GM10266 (cell line): ENCODE measurements at regions not wholly inside any gene's neighbourhood (a gene's known extent, or its start where the extent isn't known, plus 50 kb on each side); places are given as distances from the start of the nearest gene placed in this dataset.

Source experiments
- DNase-seq: peaks from one replicate; pipeline ENCODE4 v3.0.0; 2012; ENCODE audit errors: extremely low spot score
- TF ChIP-seq, protein P1 (sequence below): IDR thresholded peaks from 2 replicates; pipeline ENCODE4 v1.5.1; 2012; ENCODE audit warnings: mild to moderate bottlenecking, low read depth; ENCODE audit not compliant: control insufficient read depth, insufficient read depth; ENCODE audit errors: missing control alignments

DNA sequence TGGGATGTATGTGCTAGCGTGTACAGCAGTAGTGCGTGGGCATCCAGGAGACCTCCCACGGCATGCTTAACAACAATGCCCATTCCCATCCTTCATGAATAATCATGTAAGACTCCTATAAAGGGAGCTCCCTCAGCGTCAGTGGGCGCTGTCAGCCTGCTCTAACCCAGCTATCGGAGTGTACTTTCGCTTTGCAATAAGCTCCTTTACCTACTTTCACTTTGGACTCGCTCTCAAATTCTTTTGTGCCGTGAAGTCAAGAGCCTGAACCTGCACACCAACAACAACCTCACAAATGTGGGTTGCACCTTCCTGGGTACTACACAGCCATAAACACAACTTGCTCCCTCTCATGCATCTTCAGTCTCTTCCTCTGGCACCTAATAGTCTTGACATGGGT is 114.8 kb upstream of the PAXBP1 start:
- TF ChIP-seq, protein P1, sequence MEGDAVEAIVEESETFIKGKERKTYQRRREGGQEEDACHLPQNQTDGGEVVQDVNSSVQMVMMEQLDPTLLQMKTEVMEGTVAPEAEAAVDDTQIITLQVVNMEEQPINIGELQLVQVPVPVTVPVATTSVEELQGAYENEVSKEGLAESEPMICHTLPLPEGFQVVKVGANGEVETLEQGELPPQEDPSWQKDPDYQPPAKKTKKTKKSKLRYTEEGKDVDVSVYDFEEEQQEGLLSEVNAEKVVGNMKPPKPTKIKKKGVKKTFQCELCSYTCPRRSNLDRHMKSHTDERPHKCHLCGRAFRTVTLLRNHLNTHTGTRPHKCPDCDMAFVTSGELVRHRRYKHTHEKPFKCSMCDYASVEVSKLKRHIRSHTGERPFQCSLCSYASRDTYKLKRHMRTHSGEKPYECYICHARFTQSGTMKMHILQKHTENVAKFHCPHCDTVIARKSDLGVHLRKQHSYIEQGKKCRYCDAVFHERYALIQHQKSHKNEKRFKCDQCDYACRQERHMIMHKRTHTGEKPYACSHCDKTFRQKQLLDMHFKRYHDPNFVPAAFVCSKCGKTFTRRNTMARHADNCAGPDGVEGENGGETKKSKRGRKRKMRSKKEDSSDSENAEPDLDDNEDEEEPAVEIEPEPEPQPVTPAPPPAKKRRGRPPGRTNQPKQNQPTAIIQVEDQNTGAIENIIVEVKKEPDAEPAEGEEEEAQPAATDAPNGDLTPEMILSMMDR, result no peak
- DNase-seq, result no peak

DNA sequence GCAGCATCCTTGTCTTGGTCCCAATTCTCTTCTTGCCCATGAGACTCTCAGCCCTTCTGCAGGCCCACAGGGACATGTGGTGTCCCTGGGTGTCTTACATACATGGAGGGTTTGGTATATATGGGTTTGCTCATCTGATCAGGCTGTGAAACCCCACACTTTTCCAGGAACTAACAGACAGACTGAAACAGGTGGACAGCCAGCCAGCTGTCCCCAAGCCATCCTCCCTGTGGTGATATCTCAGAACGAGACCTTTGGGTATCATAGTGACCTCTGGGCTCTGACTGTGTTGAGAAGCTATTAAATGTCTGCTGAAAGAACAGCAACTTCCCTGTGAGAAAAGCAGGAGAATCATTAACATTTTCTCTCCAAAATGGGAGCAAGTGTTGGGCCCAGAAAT is 115.5 kb upstream of the PAXBP1 start:
- no peak for DNase-seq
- TF ChIP-seq, protein P1, result no peak

DNA sequence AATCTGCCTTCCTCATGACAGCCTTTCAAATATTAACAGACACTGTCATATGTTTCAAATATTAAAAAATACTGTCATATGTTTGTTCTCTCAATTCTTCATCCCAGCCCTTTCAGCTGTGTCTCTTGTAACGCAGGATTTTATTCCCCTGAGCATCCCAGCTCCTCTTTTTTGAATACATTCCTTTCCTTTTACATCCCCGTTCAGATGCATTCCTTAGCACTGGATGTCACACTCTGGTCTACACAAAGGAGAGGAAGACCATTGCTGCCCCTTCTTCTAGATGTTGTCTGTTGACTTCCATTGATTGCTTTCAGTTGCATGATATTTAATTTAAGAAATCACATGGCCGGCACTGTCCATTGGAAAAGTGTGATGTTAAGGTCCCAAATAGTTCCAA is 117.4 kb upstream of the PAXBP1 start:
- TF ChIP-seq, protein P1, result no peak
- DNase-seq, result no peak

DNA sequence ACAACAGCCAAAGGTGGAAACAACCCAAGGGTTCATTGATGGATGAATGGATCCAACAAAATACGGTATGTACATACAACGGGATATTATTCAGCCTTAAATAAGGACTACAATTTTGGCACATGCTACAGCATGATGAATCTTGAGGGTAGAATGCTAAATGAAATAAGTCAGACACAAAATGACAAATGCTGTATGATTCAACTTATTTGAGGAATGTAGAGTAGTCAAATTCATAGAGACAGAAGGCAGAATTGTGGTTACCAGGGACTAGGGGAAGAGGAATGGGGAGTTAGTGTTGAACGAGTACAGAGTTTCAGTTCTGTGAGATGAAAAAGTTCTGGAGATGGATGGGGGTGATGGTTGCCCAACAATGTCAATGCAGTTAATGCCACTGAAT is 118.0 kb upstream of the PAXBP1 start:
- DNase-seq, result no peak
- TF ChIP-seq, protein P1, result no peak

DNA sequence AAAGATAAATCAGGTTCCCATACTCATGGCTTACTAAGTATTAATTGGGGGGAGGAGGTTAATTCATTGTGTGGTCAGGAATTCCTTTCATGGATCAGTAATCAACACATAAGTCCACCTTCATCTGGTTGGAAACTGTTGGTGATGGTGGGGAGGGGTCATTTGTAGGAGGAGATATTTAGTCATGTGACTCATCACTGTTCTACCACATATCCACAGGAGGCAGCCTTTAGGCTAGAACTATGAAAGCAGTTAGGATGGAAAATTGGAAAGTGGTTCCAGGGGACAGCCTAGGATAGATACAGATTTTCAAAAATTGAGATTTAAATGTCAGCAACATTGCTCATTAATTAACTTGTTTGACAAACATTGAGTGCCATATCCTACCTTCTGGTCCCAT is 122.8 kb upstream of the PAXBP1 start:
- no peak for DNase-seq
- TF ChIP-seq, protein P1, result no peak

DNA sequence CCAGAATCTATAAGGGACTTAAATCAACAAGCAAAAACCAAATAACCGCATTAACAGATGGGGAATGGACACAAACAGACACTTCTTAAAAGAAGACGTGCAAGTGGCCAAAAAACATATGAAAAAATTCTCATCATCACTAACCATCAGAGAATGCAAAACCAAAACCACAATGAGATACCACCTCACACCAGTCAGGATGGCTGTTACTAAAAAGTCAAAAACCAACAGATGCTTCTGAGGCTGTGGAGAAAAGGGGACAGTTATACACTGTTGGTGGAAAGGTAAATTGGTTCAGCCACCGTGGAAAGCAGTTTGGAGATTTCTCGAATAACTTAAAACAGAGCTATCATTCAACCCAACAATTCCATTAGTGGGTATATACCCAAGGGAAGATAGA is 124.9 kb upstream of the OLIG2 start:
- DNase-seq, result no peak
- TF ChIP-seq, protein P1, result no peak

DNA sequence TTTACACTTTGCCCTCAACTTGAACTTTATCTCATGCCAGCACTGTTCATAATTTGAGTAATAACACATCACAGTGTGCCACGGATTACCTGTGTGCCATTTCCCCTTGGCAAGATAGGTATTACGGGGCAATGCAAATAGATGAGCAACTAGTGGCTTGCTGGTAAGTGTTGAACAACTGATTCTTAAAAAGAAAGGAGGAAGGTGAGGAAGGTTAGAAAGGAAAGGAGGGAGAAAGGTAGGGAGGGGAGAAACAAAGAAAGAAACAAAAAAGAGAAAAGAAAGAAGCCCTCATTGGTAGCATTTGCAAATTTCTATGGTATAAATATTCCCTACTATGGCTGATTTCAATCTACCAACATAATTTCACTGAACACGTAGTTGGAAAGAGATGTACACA is 118.2 kb upstream of the OLIG2 start:
- DNase-seq, result no peak
- TF ChIP-seq, protein P1, result no peak
